ENCODE measurements at regions not wholly inside any gene's neighbourhood (a gene's known extent, or its start where the extent isn't known, plus 50 kb on each side); places are given as distances from the start of the nearest gene placed in this dataset.

DNA sequence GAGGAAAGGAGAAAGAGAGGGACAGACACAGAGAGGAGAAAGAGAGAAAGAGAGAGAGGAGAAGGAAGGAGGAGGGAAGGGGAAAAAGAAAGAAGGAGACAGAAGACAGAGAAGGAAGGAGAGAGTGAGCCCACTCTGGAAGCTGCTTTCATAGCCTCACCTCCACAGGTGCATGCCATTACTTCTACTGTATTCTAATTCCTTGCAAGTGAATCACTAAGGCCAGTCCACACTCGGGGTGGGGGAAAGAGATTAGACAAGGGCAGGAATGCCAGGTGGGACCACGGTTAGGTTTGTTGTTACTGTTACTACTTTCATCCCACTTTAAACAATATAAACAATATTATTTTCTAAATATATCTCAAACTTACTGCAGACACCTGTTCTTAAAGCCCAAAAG lies 684.5 kb upstream of the ARGLU1 start:
- no peak for DNase-seq (ENCODE audit: low read depth)

DNA sequence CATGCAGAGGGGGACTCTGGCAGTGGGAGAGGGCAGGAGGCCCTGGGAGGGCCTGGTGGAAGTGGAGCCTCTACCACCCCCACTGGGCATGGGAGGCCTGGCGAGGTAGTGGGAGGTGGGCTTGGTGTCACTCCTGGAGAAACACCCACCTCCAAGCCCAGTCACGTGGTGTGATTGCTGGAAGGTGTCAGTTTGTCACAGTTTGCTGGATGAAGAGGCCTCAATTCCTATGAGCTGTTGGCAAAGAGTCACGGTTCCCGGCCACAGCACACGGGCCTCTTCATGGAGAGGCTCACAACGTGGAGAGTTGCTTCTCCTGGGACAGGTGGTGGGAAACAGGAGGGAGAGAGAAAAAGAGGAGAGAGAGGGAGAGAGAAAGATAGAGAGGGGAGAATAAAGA lies 684.1 kb upstream of the ARGLU1 start:
- DNase-seq (ENCODE audit: low read depth): no peak

DNA sequence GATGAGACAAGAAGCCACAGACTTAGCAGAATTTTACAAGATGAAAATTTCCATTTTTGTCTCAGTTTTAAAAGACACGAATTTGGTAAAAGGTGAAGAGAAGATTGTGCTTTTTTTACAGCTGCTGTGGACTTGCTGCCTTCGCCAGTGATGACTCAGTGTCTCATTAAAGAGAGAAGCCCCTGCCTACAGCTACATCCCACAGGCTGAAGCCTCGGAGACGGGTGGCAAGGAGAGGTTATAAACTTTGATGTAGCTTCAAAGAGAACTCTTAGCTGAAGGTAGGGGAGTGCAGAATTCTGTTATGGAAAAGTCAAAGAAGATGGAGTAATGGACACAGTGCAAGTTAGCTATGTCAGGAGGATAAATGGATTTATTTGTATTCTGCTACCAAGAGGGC lies 683.4 kb upstream of the ARGLU1 start:
- DNase-seq (ENCODE audit: low read depth): peak; percentile 60

DNA sequence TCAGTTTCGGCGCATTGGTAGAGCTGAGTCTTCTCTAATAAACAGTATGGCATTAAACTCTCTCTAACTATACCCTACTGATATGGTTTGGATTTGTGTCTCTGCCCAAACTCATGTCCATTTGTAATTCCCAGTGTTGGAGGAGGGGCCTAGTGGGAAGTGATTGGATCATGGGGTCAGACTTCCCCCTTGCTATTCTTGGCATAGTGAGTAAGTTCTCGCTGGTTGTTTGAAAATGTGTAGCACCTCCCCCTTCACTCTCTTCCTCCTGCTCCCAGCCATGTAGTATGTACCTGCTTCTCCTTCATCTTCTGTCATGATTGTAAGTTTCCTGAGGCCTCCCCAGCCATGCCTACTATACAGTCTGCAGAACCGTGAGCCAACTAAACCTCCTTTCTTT lies 682.7 kb upstream of the ARGLU1 start:
- peak; percentile 17 for DNase-seq (ENCODE audit: low read depth)

DNA sequence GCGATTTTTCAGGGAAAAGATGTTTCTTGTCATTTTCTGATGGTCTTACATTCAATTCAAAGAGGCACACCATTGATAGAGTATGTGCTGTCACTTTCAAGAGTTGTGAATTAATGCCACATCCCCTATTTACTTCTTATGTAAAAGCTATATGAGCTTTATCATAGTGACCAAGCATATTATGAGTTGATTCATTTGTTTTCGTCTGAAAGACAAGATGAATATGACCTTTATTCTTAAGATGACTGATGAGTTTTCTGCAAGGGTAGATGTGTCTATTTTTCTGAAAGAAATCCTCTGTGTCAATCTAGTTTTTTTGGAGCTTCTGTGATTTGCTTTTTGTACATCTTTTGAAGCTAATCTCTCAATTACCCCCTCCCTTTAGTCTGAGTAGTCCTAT lies 676.3 kb upstream of the ARGLU1 start:
- no peak for DNase-seq (ENCODE audit: low read depth)

DNA sequence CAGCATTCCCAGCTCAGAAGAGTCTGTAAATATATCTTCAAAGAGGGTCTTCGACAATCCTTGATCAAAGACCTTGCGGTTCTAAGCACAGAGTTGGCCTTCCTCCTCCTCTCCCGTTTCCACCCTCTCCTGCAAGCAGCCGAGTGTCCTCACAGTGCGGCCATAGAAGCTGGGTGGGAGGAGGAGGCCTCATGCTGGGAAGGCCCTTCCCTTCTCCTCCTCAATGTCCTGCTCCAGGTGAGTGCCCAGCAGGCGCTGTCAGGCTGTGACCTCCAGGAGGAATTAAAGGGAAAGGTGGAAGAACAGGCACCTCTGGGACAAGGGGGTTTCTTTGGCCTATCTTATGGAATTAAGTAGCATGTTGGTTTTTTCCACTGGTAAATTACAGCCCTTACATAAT lies 674.2 kb upstream of the ARGLU1 start:
- DNase-seq (ENCODE audit: low read depth): no peak

DNA sequence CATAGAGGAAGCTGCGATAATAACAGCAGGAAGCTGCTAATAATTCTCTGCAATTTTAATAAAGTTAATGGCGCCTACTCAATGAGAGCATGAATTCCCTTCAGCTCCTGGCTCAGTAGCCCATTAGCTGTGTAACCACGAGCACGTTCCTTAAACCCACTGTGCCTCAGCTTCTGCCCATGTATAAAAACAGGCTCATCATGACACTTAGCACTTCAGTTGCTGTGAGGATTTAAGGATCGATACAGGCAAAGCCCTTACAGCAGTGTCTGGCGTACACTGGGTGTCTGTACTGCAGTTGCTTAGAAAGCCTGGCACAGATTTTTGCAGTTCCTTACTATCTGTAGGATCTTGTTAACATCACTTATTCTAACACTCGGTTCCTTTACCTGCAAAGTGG lies 673.4 kb upstream of the ARGLU1 start:
- DNase-seq (ENCODE audit: low read depth): no peak

DNA sequence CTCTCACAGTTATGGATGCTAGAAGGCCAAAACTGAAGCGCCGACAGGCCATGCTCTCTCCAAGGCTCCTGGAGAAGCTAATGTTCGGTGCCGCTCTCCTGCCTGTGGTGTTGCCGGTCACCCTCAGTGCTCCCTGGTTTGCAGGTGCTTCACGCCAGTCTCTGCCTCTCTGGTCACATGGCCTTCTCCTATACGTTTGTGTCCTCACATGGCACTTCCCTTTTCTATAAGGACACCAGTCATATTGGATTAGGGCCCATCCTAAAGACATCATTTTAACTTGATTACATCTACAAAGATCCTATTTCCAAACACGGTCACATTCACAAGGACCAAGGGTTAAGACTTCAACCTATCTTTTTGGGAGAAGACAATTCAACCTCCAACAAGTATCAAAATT lies 671.3 kb upstream of the ARGLU1 start:
- DNase-seq (ENCODE audit: low read depth): no peak

DNA sequence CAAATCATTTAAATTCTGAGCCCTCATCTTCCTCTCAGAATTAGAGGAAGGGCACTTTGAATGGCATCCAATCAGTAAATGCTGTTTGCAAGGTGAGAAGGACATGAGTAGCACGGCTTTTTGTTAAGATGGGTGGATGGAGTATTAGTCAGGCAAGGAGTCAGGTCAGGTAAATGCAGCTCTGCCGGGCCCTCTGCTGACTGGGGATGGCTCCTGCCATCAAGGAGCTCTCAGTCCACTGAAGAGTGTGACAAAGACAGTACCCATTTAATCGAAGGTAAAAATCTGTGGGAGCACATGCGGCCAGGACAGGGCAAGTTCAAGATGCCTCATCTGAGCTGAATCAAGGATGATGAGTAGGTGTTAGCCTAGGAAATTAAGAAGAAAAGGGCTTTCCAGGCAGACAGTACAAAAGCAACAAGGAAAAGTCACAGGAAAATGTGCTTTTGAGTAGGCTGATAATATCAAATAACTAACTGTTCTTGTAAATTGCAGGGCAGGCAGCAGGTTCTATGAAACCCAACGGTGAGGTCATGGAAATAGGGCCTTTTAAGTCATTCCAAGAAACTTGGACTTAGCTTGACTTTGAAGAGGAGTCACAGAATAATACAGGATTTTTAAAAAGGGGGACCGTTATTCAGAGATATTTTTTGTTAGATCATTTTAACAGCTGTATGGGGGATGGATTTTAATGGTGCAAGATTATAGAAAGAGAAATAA lies 670.5 kb upstream of the ARGLU1 start:
- no peak for DNase-seq (ENCODE audit: low read depth)

DNA sequence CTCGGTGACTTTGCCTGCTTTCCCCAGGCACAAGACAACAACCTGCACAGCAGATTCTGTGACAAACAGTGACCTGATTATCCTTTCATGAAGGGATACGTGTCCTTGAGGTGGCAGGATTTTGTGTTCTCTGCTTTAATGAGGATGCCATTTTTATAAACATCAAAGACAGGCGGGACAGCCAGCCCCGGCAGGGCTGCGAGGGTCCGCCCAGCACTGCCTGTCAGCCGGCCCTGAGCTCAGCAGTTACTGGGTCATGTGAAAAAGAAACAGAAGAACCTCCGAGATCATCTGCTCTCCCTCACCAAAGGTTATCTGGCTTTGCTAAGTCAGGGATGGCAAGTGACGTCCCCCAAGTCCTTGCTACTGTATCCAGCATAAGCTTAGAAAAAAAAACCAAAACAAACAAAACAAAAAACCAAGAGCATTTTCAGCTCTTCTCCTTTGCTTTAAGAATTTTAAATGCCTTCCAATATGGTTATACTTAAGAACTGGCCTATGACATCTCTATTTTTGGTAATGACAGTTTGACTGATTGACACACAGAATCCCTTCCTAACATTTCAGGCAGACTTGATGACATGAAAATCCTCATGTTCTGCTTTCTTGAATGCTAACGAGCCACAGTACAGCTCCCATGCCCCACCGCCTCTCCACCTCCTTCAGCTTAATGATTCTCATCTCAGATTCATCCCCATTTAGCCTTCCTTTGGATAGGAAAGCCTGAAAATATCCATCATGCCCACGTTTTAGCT lies 666.6 kb upstream of the ARGLU1 start:
- no peak for DNase-seq (ENCODE audit: low read depth)

DNA sequence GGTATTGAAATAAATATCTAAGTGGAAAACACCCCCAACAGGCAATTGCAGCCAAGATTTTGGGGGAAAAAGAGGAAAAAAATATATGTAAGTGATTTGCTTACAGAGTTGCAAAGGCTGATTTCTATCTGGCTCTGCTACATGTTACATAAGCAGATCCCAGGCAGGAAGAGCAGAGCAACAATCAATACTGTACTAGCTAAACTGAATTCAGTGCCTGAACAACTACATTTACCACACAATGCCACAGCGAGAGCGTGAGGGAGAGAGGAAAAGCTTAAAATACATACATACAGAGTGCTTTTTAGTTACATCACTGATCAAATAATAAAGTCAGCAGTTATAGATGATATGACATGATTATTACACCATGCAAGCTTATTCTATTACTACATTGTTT lies 665.6 kb upstream of the ARGLU1 start:
- DNase-seq (ENCODE audit: low read depth): no peak

DNA sequence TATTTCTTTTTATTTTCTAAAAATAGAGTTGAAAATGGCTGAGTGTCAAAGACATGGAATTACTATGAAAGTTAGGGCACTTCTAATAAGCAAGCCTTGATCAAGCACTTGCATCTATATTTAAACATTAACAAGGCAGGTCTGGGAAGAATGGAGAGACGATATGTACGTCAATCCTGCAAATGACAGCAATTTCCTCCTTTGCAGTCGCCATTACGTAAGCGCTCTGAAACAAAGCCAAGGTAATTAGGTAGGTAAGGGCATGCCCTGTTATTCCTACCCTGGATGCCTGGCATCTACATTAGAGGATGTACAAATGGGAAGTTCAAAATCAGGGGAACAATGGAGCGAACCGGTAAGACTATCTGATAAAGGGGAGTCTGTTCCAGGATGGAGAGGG lies 664.0 kb upstream of the ARGLU1 start:
- DNase-seq (ENCODE audit: low read depth): no peak

DNA sequence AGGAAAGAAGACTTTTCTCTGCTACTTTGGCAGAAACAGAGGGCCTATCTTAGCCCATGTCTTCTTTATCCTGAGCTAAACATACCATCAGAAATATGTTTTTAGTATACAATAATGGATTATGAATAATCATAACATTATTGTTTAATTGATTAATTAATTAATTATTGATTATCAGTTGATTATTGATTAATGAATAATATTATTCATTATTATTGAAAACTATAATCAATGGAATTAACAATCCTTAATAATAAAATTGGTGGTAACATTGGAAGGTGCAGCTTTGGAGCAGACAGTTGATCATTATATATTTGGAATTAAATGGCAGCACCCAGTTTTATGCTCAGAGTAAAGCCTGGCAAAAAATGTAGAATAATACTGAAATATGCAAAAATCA lies 655.9 kb upstream of the ARGLU1 start:
- DNase-seq (ENCODE audit: low read depth): no peak

DNA sequence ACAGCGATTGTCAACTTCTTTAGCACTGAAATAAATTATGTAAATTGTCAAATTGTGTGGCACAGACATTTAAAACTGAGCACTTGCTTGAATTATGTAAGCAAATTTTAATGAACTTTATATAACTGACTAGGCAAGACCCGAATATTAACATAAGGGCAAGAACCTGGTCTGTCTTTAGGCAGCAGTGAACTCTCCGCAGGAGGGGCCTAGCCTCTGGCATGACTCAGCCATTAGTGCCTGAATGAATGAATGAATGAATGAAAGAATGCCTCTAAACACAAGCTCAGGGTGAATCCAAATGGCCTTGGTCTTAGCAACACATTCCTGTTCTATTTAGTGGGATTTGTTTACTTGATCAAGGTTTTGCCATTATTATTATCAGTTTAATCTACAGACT lies 654.7 kb upstream of the ARGLU1 start:
- no peak for DNase-seq (ENCODE audit: low read depth)

DNA sequence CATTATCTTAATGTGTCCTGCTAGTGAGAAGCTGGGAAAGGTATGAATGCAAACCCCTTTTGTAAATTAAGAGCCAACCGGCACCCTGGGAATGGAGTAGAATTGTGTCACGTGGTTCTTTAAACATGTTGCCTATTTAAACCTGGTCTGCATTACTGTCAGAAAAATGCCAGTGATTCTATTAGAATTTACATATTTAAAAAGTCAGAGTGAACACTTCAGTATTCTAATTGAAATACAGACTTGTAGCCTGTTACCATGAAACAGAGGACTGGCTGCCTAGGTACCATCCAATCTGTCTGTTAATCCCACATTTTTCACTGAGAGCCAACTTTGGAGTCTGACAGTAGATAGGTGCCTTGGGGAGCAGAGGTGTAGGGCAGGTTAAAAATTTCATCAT lies 652.3 kb upstream of the ARGLU1 start:
- DNase-seq (ENCODE audit: low read depth): no peak

DNA sequence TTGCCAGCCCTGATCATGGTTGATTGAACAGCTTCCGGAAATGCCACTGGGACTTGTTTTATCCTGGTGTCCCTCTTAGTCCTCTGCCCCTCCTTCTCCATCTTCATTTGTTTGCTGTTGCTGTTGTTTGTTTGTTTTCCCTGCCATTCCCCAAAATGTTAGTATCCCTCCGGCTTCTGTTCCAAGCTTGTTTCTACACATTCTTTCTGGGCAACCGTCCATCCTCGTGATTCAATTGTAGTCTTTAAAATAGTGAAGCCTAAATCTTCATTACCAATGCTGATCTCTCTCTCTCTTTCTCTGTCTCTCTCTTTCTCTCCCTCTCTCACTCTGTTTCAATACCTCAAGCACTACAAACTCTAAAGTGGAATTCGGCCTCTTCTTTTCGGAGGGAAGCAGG lies 649.3 kb upstream of the ARGLU1 start:
- peak; percentile 34 for DNase-seq (ENCODE audit: low read depth)

DNA sequence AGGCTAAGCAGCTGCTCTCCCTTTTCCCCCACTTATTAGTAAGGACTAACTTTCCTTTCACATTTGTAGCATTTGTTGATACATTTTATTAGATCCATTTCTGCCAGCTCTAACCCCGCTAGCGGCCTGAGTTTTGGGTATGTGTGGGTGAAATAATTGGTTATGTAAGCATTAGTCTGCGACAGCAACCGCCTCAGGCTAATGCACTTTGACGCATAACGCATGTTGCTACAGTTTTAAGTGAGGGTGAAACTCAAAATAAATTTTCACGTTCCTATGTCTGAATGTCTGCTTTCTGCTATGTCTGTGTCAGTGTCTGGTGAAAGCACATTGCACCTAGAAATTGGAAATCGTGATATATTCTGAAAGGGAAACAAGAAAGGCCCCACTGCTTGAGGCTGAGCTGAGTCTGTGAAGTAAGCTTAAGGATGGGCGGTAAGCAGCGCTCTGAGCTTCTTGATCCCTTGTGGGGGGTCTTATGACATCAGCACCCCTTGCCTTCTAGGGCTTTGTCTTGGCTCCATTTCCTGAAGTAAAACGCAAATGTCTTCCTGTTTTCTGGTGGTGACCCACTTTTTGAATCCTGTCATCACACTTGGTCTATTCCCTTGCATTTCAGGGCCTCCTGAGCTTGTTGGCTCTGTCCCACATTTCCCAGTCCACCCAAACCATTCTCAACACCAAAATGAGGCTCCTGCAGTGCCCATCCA lies 648.3 kb upstream of the ARGLU1 start:
- DNase-seq (ENCODE audit: low read depth): peak; percentile 69

DNA sequence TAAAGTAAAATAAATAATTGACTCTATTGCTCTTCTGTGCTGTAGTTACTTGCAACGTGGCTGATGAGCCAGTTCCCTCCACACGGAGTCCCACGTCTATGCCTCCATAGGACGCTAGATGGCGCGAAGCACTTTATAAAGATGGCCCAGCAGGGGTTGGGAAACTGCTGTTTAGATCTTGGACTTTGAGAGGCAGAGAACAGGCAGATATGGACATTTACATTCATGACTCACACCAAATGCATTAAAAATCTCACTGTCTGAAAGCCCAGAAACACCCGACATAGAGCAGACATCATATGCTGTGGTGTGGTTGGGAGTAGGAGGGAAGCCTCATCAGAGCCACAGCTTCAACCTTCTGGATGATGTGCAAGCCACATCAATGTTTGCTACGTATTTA lies 643.1 kb upstream of the ARGLU1 start:
- DNase-seq (ENCODE audit: low read depth): peak; percentile 97

DNA sequence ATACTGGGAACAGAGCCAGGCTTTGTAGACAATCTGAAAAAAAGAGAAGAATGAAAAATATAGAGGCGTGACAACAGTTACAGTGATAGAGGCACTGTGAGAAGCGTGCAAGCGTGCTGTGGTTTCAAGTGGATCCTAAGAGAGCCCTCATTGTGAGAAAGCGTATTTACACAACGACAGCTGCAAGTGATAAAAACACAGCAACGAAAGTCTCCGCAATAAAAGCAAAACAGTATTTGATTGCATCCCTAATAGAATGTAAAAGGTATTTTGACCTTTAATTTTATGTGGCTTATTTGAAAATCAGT lies 642.7 kb upstream of the ARGLU1 start:
- peak; percentile 54 for DNase-seq (ENCODE audit: low read depth)

DNA sequence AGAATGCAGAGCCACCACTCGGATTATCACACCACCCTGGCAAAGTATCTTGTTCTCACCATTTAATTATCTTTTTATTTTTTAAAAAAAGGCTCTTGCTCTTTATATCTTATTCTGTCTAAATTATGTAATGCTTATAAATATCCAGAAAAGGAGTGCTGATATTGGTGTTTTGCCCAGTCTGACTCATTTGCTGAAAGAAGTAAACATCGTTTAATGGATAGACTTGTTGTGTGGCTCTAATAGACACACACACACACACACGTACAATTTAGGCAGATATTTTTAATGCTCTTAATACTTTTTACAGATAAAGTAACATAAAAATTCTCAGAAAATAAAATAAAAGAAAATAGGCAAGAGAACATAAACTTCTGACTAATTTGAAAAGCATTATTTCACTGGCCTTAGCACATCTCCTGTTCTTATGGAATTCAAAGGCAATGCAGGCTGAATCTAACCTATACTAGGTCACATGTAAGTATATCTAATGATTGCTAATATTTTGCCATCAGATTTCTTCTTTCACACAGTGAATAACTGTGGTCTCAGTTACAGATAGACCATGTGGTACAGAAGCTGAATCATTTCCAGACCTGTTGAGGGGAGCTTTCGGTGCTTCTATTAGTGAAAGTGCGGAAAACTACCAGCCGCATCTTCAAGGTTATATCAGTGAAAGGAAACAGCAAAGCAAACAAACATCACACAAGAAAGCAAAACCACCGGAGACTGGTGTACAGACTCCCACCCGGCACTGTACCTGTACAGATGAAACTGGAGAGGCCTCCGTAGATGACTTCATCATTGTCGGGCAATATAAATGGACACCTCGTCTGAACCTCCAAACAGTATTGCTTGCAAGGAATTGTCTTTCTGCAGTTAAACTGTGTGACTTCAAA lies 642.1 kb upstream of the ARGLU1 start:
- DNase-seq (ENCODE audit: low read depth): peak; percentile 80

DNA sequence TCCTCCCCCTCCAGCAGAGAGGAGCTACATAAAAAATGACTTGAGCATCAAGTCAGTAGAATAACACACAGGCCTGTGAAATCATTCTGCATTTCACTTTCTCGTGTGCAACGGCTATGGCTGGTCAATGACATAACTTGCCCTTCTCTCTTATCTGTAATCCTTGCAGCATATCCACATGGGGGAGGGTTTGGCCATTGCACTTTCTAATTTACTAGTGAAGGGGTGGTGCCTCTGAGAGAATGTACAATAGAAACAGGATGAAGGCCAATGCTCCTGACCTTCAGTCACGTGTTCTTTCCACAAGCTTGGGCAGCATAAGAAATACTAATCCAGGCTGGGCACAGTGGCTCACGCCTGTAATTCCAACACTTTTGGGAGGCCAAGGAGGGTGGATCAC lies 641.0 kb upstream of the ARGLU1 start:
- no peak for DNase-seq (ENCODE audit: low read depth)

DNA sequence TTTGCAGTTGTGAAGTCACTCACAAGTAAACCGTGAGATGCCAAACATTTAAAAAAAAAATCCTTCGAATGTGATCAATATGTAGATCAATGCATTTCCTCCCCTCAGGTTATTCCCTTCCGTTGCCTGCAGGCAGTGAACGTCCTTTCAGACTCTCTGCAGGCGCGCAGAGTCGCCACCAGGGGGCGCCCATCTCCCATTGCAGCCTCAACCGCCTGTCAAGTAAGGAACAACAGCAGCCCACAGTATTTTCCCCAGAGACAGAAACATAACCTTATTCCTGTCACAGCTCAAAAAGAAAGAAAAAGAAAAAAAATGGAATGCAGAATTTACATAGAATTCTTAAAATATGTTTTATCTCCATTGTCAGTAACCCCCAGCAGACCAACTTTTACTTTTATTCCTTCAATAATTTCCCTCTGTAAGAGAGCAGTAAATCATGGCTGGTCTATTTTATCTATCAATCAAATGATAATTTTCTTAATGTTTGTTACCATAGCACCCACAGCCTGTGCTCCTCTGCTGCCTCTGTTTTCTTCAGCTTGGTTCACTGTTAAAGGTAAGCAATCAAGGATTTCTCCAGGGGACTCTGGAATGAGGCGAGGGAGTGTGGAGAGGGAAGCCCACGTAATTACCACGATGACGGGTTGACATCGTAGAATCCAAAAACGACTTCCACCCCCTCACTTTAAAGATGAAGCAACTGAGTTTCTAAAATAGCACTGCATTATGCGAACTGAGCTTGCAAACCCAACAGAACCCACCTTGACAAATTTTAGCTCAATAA lies 637.6 kb upstream of the ARGLU1 start:
- DNase-seq (ENCODE audit: low read depth): peak; percentile 74
